Fibroblast of lung (primary cell): ENCODE measurements at regions not wholly inside any gene's neighbourhood (a gene's known extent, or its start where the extent isn't known, plus 50 kb on each side); places are given as distances from the start of the nearest gene placed in this dataset.
"Not testable (repeated sequence)": the region's sequence is repeated elsewhere in the genome, so short reads cannot be mapped to it uniquely, and the experiment has no call there.

Experiments
- EZH2 ChIP-seq: IDR thresholded peaks from 2 replicates; pipeline ENCODE4 v1.5.1; 2012; ENCODE audit warnings: low read length, control low read depth, mild to moderate bottlenecking; ENCODE audit errors: missing control alignments
- TF ChIP-seq, protein P1 (sequence below), 2 donors: IDR thresholded peaks in 1 of 2; conservative IDR thresholded peaks in 1 of 2; 1 replicate in 1 of 2; 2 replicates in 1 of 2; pipeline ENCODE4 v1.5.1; 2011 to 2012; ENCODE audit warnings: low read length in 2 of 2, control low read depth in 1 of 2, inconsistent platforms in 1 of 2, low read depth in 1 of 2, mild to moderate bottlenecking in 1 of 2

DNA sequence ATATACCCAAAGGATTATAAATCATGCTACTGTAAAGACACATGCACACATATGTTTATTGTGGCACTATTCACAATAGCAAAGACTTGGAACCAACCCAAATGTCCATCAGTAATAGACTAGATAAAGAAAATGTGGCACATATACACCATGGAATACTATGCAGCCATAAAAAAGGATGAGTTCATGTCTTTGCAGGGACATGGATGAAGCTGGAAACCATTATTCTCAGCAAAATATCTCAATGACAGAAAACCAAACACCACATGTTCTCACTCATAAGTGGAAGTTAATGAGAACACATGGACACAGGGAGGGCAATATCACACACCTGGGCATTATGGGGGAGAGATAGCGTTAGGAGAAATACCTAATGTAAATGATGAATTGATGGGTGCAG lies 323.8 kb upstream of the POF1B start:
- TF ChIP-seq, protein P1, sequence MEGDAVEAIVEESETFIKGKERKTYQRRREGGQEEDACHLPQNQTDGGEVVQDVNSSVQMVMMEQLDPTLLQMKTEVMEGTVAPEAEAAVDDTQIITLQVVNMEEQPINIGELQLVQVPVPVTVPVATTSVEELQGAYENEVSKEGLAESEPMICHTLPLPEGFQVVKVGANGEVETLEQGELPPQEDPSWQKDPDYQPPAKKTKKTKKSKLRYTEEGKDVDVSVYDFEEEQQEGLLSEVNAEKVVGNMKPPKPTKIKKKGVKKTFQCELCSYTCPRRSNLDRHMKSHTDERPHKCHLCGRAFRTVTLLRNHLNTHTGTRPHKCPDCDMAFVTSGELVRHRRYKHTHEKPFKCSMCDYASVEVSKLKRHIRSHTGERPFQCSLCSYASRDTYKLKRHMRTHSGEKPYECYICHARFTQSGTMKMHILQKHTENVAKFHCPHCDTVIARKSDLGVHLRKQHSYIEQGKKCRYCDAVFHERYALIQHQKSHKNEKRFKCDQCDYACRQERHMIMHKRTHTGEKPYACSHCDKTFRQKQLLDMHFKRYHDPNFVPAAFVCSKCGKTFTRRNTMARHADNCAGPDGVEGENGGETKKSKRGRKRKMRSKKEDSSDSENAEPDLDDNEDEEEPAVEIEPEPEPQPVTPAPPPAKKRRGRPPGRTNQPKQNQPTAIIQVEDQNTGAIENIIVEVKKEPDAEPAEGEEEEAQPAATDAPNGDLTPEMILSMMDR (conservative IDR thresholded peaks at IDR 0.05 in 1 of 2, IDR thresholded peaks at IDR 0.05 in 1 of 2; ENCODE audit: low read depth in 1 of 2, low read length in 2 of 2): not testable (repeated sequence)
- TF ChIP-seq EZH2: not testable (repeated sequence)
